ENCODE measurements at regions not wholly inside any gene's neighbourhood (a gene's known extent, or its start where the extent isn't known, plus 50 kb on each side); places are given as distances from the start of the nearest gene placed in this dataset.

GRCh38 chr15:61281328-61281727 is 52.2 kb upstream of the RORA start:
- peaks cover 9 to 10% of the 10 kb centered on the region in 2 donors for H3K27me3 Mint-ChIP-seq
- no peaks in the 10 kb centered on the region for H3K4me1 Mint-ChIP-seq
- H3K4me3 Mint-ChIP-seq: no peak overlapping the region

More at GRCh38 chr15:61281328-61281727, 52.2 kb upstream of the RORA start:
- no peak for ATAC-seq (replicated peaks)
- no peaks in the 10 kb centered on the region for H3K36me3 Mint-ChIP-seq
- DNase-seq: no peak
- H3K9me3 Mint-ChIP-seq: peaks cover 2 to 8% of the 10 kb centered on the region in 2 donors
- H3K27ac Mint-ChIP-seq: no peak overlapping the region

Measured in stimulated activated naive B cell treated with anti-CD40 and anti-IgM and Interleukin-4, amounts not matched to agents 10 μg/mL and 1 μg/mL and 100 μg/mL, for 72 hours (primary cell).